WTC11 (cell line): ENCODE measurements at regions not wholly inside any gene's neighbourhood (a gene's known extent, or its start where the extent isn't known, plus 50 kb on each side); places are given as distances from the start of the nearest gene placed in this dataset.

Experiments
- ATAC-seq: fragments of 200-7000 bp; cut with Tn5 transposase; 2 replicates; pipeline ENCODE4 v1.10.0; 2021; ENCODE audit warnings: mild to moderate bottlenecking, moderate library complexity
- CTCF ChIA-PET: fragments of 300-600 bp; sonication (Branson Sonifier 250); formaldehyde crosslinking; loops from one replicate; lab custom pipeline; 2021; ENCODE audit warnings: antibody characterized with exemption; lab: Charles Lee
- POLR2A ChIA-PET: fragments of 350-600 bp; sonication (Branson Sonifier 250); formaldehyde crosslinking; loops from one replicate; lab custom pipeline; 2021; ENCODE audit warnings: antibody characterized with exemption; lab: Charles Lee
- DNase-seq: peaks from one replicate; pipeline ENCODE4 v3.0.0; 2021; ENCODE audit warnings: low spot score
- H3K27ac Mint-ChIP-seq: 2 replicates; pipeline ENCODE4 v1.8.0; 2021; ENCODE audit warnings: mixed read lengths
- H3K27me3 Mint-ChIP-seq: 2 replicates; pipeline ENCODE4 v1.8.0; 2021; ENCODE audit warnings: low read depth, mild to moderate bottlenecking, moderate library complexity, mixed read lengths
- H3K36me3 Mint-ChIP-seq: 2 replicates; pipeline ENCODE4 v1.8.0; 2021; ENCODE audit warnings: mixed read lengths
- H3K4me1 Mint-ChIP-seq: 2 replicates; pipeline ENCODE4 v1.8.0; 2022; ENCODE audit warnings: mixed read lengths
- H3K4me3 Mint-ChIP-seq: 2 replicates; pipeline ENCODE4 v1.8.0; 2021; ENCODE audit warnings: mild to moderate bottlenecking, moderate library complexity, mixed read lengths
- H3K9me3 Mint-ChIP-seq: 2 replicates; pipeline ENCODE4 v1.8.0; 2021; ENCODE audit warnings: mixed read lengths
- ELF4 ChIP-seq: sonication (generic); formaldehyde crosslinking; IDR thresholded peaks from 2 replicates; pipeline ENCODE4 v1.8.1; 2022; ENCODE audit warnings: low read depth, mild to moderate bottlenecking, moderate library complexity, missing genetic modification reagents
- GABPB1 ChIP-seq: sonication (generic); formaldehyde crosslinking; IDR thresholded peaks from 2 replicates; pipeline ENCODE4 v1.8.1; 2023; ENCODE audit warnings: mild to moderate bottlenecking, missing genetic modification reagents
- HMGA2 ChIP-seq: fragments of 250-450 bp; sonication (Bioruptor Pico); IDR thresholded peaks from 2 replicates; pipeline ENCODE4 v1.4.0; 2021; ENCODE audit warnings: mild to moderate bottlenecking, moderate library complexity
- JAZF1 ChIP-seq: fragments of 250-450 bp; sonication (Bioruptor Pico); IDR thresholded peaks from 2 replicates; pipeline ENCODE4 v1.9.0; 2021; ENCODE audit warnings: moderate library complexity, mild to moderate bottlenecking, inconsistent platforms
- OVOL2 ChIP-seq: fragments of 250-450 bp; sonication (Bioruptor Pico); IDR thresholded peaks from 2 replicates; pipeline ENCODE4 v1.9.0; 2021; ENCODE audit warnings: mild to moderate bottlenecking, borderline replicate concordance
- SMAD4 ChIP-seq: sonication (generic); formaldehyde crosslinking; IDR thresholded peaks from 2 replicates; pipeline ENCODE4 v1.8.0; 2022; ENCODE audit warnings: mild to moderate bottlenecking, missing genetic modification reagents
- SP1 ChIP-seq: sonication (generic); formaldehyde crosslinking; conservative IDR thresholded peaks from 2 replicates; pipeline ENCODE4 v1.8.1; 2022; ENCODE audit warnings: missing genetic modification reagents
- ZBTB21 ChIP-seq: sonication (generic); formaldehyde crosslinking; IDR thresholded peaks from 2 replicates; pipeline ENCODE4 v1.8.1; 2023; ENCODE audit warnings: mild to moderate bottlenecking, missing genetic modification reagents, borderline replicate concordance
- TF ChIP-seq, protein P1 (sequence below): sonication (generic); formaldehyde crosslinking; IDR thresholded peaks from 2 replicates; pipeline ENCODE4 v1.8.1; 2022; ENCODE audit warnings: low read depth, missing genetic modification reagents, borderline replicate concordance
- TF ChIP-seq, protein P2 (sequence below): fragments of 250-450 bp; sonication (Bioruptor Pico); IDR thresholded peaks from 2 replicates; pipeline ENCODE4 v1.9.0; 2021; ENCODE audit warnings: moderate library complexity, mild to moderate bottlenecking, inconsistent platforms, borderline replicate concordance
- TF ChIP-seq, protein P3 (sequence below): fragments of 250-450 bp; sonication (Bioruptor Pico); IDR thresholded peaks from 2 replicates; pipeline ENCODE4 v2.1.2; 2022; ENCODE audit warnings: mild to moderate bottlenecking, moderate library complexity
- TF ChIP-seq, protein P4 (sequence below): fragments of 250-450 bp; sonication (Bioruptor Pico); IDR thresholded peaks from 2 replicates; pipeline ENCODE4 v1.9.0; 2021; ENCODE audit warnings: mild to moderate bottlenecking
- TF ChIP-seq, protein P5 (sequence below): sonication (generic); formaldehyde crosslinking; IDR thresholded peaks from 2 replicates; pipeline ENCODE4 v1.8.1; 2022; ENCODE audit warnings: low read depth, mild to moderate bottlenecking, moderate library complexity, missing genetic modification reagents, borderline replicate concordance
- TF ChIP-seq, protein P6 (sequence below): sonication (generic); formaldehyde crosslinking; IDR thresholded peaks from 2 replicates; pipeline ENCODE4 v1.8.0; 2022; ENCODE audit warnings: mild to moderate bottlenecking, missing genetic modification reagents
- TF ChIP-seq, protein P7 (sequence below): sonication (generic); formaldehyde crosslinking; IDR thresholded peaks from 2 replicates; pipeline ENCODE4 v1.8.1; 2023; ENCODE audit warnings: mild to moderate bottlenecking, missing genetic modification reagents, borderline replicate concordance
- TF ChIP-seq, protein P8 (sequence below): sonication (generic); formaldehyde crosslinking; IDR thresholded peaks from 2 replicates; pipeline ENCODE4 v1.8.0; 2023; ENCODE audit warnings: mild to moderate bottlenecking, missing genetic modification reagents
- TF ChIP-seq, protein P9 (sequence below): sonication (generic); formaldehyde crosslinking; IDR thresholded peaks from 2 replicates; pipeline ENCODE4 v1.8.1; 2023; ENCODE audit warnings: mild to moderate bottlenecking, missing genetic modification reagents, moderate library complexity

DNA sequence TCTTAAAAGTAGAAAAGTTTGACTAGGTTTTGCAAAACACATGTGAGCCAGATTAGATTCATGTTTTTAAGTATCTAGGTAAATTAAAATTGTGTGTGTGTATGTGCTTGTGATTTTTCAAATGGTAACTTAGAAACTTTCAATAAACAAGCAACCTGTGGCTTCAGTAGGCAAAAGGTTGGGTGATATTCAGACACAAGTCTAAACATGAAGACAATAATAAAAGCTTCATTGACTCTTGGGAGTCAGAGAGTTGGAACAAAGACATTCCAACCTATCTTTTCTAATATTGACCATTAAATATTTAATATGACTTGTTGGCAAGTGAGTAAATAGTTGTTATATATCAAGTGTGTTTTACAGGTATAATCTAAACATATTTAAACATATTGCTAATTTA is 1049.6 kb upstream of the ADGRL4 start (continued):
- TF ChIP-seq, protein P1, sequence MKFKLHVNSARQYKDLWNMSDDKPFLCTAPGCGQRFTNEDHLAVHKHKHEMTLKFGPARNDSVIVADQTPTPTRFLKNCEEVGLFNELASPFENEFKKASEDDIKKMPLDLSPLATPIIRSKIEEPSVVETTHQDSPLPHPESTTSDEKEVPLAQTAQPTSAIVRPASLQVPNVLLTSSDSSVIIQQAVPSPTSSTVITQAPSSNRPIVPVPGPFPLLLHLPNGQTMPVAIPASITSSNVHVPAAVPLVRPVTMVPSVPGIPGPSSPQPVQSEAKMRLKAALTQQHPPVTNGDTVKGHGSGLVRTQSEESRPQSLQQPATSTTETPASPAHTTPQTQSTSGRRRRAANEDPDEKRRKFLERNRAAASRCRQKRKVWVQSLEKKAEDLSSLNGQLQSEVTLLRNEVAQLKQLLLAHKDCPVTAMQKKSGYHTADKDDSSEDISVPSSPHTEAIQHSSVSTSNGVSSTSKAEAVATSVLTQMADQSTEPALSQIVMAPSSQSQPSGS (CRISPR knock-in tag), result no peak
- TF ChIP-seq, protein P2, sequence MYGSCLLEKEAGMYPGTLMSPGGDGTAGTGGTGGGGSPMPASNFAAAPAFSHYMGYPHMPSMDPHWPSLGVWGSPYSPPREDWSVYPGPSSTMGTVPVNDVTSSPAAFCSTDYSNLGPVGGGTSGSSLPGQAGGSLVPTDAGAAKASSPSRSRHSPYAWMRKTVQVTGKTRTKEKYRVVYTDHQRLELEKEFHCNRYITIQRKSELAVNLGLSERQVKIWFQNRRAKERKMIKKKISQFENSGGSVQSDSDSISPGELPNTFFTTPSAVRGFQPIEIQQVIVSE (CRISPR knock-in tag), result no peak
- TF ChIP-seq, protein P3, sequence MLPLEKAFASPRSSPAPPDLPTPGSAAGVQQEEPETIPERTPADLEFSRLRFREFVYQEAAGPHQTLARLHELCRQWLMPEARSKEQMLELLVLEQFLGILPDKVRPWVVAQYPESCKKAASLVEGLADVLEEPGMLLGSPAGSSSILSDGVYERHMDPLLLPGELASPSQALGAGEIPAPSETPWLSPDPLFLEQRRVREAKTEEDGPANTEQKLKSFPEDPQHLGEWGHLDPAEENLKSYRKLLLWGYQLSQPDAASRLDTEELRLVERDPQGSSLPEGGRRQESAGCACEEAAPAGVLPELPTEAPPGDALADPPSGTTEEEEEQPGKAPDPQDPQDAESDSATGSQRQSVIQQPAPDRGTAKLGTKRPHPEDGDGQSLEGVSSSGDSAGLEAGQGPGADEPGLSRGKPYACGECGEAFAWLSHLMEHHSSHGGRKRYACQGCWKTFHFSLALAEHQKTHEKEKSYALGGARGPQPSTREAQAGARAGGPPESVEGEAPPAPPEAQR (CRISPR knock-in tag), result no peak
- TF ChIP-seq SP1 (CRISPR knock-in tag), result no peak
- no peak for TF ChIP-seq OVOL2 (CRISPR knock-in tag)
- TF ChIP-seq, protein P4, sequence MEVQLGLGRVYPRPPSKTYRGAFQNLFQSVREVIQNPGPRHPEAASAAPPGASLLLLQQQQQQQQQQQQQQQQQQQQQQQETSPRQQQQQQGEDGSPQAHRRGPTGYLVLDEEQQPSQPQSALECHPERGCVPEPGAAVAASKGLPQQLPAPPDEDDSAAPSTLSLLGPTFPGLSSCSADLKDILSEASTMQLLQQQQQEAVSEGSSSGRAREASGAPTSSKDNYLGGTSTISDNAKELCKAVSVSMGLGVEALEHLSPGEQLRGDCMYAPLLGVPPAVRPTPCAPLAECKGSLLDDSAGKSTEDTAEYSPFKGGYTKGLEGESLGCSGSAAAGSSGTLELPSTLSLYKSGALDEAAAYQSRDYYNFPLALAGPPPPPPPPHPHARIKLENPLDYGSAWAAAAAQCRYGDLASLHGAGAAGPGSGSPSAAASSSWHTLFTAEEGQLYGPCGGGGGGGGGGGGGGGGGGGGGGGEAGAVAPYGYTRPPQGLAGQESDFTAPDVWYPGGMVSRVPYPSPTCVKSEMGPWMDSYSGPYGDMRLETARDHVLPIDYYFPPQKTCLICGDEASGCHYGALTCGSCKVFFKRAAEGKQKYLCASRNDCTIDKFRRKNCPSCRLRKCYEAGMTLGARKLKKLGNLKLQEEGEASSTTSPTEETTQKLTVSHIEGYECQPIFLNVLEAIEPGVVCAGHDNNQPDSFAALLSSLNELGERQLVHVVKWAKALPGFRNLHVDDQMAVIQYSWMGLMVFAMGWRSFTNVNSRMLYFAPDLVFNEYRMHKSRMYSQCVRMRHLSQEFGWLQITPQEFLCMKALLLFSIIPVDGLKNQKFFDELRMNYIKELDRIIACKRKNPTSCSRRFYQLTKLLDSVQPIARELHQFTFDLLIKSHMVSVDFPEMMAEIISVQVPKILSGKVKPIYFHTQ (CRISPR knock-in tag), result no peak
- TF ChIP-seq, protein P5, sequence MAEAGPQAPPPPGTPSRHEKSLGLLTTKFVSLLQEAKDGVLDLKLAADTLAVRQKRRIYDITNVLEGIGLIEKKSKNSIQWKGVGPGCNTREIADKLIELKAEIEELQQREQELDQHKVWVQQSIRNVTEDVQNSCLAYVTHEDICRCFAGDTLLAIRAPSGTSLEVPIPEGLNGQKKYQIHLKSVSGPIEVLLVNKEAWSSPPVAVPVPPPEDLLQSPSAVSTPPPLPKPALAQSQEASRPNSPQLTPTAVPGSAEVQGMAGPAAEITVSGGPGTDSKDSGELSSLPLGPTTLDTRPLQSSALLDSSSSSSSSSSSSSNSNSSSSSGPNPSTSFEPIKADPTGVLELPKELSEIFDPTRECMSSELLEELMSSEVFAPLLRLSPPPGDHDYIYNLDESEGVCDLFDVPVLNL (CRISPR knock-in tag), result no peak

DNA sequence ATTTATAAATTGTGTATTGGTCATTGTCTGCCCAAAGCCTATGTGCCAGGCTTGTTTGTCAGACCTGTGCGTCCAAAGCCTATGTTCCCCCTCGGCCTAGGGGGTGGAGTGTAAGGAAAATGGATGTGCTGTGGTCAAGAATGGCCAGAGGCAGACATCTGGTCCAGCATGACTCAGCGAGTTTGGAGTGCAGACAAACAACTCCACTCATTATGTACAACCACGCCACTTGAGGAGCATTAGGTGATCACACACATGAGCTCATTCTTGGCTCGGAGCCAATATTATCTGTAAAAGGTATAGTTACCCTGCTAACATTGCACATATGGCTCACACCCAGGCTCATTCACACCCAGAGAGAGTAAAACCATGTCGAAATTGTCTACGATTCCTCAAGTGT is 1047.6 kb upstream of the ADGRL4 start:
- Mint-ChIP-seq H3K27me3 (no peaks in the 10 kb centered on the region), H3K9me3 (peaks cover 15% of the 10 kb centered on the region), H3K4me1 (no peaks in the 10 kb centered on the region), H3K4me3 (no peak overlapping the region), H3K27ac (no peak overlapping the region), H3K36me3 (peaks cover 4% of the 10 kb centered on the region; the same call in 1 of the 2 replicates)
- ChIA-PET CTCF (no interaction called here), POLR2A (no interaction called here)
- no peak for DNase-seq
- ATAC-seq, result no peak
- TF ChIP-seq, protein P6, sequence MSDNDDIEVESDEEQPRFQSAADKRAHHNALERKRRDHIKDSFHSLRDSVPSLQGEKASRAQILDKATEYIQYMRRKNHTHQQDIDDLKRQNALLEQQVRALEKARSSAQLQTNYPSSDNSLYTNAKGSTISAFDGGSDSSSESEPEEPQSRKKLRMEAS (CRISPR knock-in tag), result no peak
- TF ChIP-seq SMAD4 (CRISPR knock-in tag), result no peak

DNA sequence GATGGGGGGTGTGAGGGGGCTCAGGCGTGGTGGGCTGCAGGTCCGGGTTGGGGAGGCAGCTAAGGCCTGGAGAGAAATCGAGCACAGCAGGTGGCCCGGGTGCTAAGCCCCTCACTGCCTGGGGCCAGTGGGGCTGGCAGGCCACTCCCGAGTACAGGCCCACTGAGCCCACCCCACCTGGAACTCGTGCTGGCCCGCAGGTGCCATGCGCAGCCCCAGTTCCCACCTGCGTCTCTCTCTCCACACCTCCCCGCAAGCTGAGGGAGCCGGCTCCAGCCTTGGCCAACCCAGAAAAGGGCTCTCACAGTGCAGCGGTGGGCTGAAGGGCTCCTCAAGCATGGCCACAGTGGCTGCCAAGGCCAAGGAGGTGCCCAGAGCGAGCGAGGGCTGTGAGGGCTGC is 1047.1 kb upstream of the ADGRL4 start:
- no peak overlapping the region for H3K4me3 Mint-ChIP-seq
- POLR2A ChIA-PET, result no interaction called here
- peaks cover 15% of the 10 kb centered on the region for H3K9me3 Mint-ChIP-seq
- peaks cover 4% of the 10 kb centered on the region; the same call in 1 of the 2 replicates for H3K36me3 Mint-ChIP-seq
- no peak for DNase-seq
- no peaks in the 10 kb centered on the region for H3K27me3 Mint-ChIP-seq
- TF ChIP-seq, protein P7, sequence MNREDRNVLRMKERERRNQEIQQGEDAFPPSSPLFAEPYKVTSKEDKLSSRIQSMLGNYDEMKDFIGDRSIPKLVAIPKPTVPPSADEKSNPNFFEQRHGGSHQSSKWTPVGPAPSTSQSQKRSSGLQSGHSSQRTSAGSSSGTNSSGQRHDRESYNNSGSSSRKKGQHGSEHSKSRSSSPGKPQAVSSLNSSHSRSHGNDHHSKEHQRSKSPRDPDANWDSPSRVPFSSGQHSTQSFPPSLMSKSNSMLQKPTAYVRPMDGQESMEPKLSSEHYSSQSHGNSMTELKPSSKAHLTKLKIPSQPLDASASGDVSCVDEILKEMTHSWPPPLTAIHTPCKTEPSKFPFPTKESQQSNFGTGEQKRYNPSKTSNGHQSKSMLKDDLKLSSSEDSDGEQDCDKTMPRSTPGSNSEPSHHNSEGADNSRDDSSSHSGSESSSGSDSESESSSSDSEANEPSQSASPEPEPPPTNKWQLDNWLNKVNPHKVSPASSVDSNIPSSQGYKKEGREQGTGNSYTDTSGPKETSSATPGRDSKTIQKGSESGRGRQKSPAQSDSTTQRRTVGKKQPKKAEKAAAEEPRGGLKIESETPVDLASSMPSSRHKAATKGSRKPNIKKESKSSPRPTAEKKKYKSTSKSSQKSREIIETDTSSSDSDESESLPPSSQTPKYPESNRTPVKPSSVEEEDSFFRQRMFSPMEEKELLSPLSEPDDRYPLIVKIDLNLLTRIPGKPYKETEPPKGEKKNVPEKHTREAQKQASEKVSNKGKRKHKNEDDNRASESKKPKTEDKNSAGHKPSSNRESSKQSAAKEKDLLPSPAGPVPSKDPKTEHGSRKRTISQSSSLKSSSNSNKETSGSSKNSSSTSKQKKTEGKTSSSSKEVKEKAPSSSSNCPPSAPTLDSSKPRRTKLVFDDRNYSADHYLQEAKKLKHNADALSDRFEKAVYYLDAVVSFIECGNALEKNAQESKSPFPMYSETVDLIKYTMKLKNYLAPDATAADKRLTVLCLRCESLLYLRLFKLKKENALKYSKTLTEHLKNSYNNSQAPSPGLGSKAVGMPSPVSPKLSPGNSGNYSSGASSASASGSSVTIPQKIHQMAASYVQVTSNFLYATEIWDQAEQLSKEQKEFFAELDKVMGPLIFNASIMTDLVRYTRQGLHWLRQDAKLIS, result no peak
- TF ChIP-seq GABPB1 (CRISPR knock-in tag), result no peak
- no peak for TF ChIP-seq ZBTB21 (CRISPR knock-in tag)
- TF ChIP-seq, protein P8, sequence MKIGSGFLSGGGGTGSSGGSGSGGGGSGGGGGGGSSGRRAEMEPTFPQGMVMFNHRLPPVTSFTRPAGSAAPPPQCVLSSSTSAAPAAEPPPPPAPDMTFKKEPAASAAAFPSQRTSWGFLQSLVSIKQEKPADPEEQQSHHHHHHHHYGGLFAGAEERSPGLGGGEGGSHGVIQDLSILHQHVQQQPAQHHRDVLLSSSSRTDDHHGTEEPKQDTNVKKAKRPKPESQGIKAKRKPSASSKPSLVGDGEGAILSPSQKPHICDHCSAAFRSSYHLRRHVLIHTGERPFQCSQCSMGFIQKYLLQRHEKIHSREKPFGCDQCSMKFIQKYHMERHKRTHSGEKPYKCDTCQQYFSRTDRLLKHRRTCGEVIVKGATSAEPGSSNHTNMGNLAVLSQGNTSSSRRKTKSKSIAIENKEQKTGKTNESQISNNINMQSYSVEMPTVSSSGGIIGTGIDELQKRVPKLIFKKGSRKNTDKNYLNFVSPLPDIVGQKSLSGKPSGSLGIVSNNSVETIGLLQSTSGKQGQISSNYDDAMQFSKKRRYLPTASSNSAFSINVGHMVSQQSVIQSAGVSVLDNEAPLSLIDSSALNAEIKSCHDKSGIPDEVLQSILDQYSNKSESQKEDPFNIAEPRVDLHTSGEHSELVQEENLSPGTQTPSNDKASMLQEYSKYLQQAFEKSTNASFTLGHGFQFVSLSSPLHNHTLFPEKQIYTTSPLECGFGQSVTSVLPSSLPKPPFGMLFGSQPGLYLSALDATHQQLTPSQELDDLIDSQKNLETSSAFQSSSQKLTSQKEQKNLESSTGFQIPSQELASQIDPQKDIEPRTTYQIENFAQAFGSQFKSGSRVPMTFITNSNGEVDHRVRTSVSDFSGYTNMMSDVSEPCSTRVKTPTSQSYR (CRISPR knock-in tag), result no peak
- TF ChIP-seq, protein P9, sequence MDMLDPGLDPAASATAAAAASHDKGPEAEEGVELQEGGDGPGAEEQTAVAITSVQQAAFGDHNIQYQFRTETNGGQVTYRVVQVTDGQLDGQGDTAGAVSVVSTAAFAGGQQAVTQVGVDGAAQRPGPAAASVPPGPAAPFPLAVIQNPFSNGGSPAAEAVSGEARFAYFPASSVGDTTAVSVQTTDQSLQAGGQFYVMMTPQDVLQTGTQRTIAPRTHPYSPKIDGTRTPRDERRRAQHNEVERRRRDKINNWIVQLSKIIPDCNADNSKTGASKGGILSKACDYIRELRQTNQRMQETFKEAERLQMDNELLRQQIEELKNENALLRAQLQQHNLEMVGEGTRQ, result no peak
- no peak for TF ChIP-seq HMGA2 (CRISPR knock-in tag)
- TF ChIP-seq ELF4 (CRISPR knock-in tag), result no peak
- no peak for TF ChIP-seq JAZF1 (CRISPR knock-in tag)
- no peaks in the 10 kb centered on the region for H3K4me1 Mint-ChIP-seq
- ATAC-seq, result no peak
- no peak overlapping the region for H3K27ac Mint-ChIP-seq
- CTCF ChIA-PET, result no interaction called here
